Gastroesophageal sphincter (tissue), 4 donors: ENCODE measurements at regions not wholly inside any gene's neighbourhood (a gene's known extent, or its start where the extent isn't known, plus 50 kb on each side); places are given as distances from the start of the nearest gene placed in this dataset.

ENCODE experiments used
- ATAC-seq: fragments of 150-250 bp; one replicate; pipeline ENCODE4 v1.9.1; 2016; ENCODE audit warnings: mild to moderate bottlenecking, moderate library complexity
- H3K27ac ChIP-seq, 4 donors: fragments of 200-600 bp; sonication (generic) in 3 of 4; 1 replicate in 3 of 4; 2 replicates in 1 of 4; pipeline ENCODE4 v1.5.1; 2016 to 2019
- H3K27me3 ChIP-seq: fragments of 200-600 bp; sonication (generic); one replicate; pipeline ENCODE4 v1.5.1; 2019
- H3K36me3 ChIP-seq, 2 donors: fragments of 200-600 bp; sonication (generic); one replicate each; pipeline ENCODE4 v1.5.1; 2019; ENCODE audit warnings: control low read depth in 1 of 2
- H3K4me1 ChIP-seq, 3 donors: fragments of 200-600 bp; sonication (generic); 1 replicate in 2 of 3; 2 replicates in 1 of 3; pipeline ENCODE4 v1.5.1; 2016 to 2019; ENCODE audit warnings: control low read depth in 2 of 3
- H3K4me3 ChIP-seq, 2 donors: fragments of 200-600 bp; sonication (generic); one replicate each; pipeline ENCODE4 v1.5.1; 2019; ENCODE audit warnings: mild to moderate bottlenecking in 1 of 2, moderate library complexity in 1 of 2
- H3K9me3 ChIP-seq, 3 donors: fragments of 200-600 bp; sonication (generic); one replicate each; pipeline ENCODE4 v1.5.1; 2017 to 2019; ENCODE audit warnings: control low read depth in 2 of 3
- EP300 ChIP-seq: sonication (generic); formaldehyde crosslinking; IDR thresholded peaks from one replicate; pipeline ENCODE4 v1.6.1; 2017; ENCODE audit warnings: antibody characterized with exemption, mild to moderate bottlenecking
- POLR2A ChIP-seq, 2 donors: fragments of 450-650 bp; IDR thresholded peaks; one replicate each; pipeline ENCODE4 v1.6.1; 2017; ENCODE audit warnings: antibody characterized with exemption in 2 of 2, mild to moderate bottlenecking in 2 of 2, moderate library complexity in 1 of 2
- POLR2AphosphoS5 ChIP-seq: sonication (generic); formaldehyde crosslinking; IDR thresholded peaks from one replicate; pipeline ENCODE4 v1.6.1; 2017; ENCODE audit warnings: antibody characterized with exemption
- WGBS, 2 donors: methylation state at CpG; one replicate each; pipeline ENCODE4 v1.1.5; 2018; ENCODE audit warnings: low coverage in 1 of 2; 5-methylcytosine and 5-hydroxymethylcytosine counted together
- TF ChIP-seq, protein P1 (sequence below), 4 experiments: fragments of 200-600 bp in 2 of 4; fragments of 450-650 bp in 2 of 4; sonication (generic) in 1 of 4; IDR thresholded peaks; one replicate each; pipeline ENCODE4 v1.5.1; 2017 to 2019; ENCODE audit warnings: antibody characterized with exemption in 4 of 4, mild to moderate bottlenecking in 2 of 4, moderate library complexity in 2 of 4

DNA sequence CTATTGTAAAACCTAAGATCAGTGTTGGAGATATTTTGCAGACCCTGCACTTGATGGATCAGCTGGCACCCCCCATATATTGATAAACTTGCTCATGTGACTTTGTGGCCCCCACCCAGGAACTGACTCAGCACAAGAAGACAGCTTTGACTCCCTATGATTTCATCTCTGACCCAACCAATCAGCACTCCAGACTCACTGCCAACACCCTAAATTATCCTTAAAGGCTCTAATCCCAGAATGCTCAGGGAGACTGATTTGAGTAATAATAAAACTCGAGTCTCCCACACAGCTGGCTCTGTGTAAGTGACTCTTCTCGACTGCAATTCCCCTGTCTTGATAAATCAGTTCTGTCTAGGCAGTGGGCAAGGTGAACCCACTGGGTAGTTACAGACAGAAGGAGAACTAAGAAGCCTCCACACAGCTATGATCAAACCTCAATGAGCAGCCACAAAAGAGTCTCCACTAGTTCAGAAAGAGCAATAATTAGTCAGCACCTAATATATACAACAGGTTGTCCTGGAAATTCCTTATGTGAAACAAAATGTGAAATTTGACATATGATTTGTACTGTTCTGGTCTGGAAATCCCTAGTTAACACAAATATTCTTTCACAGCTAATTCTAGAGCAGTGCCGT, 52.2 kb downstream of the ACTL7B start:
- Histone ChIP-seq H3K27me3 (no peaks in the 10 kb centered on the region), H3K9me3 (no peaks in the 10 kb centered on the region), H3K36me3 (no peaks in the 10 kb centered on the region), H3K27ac (no peak overlapping the region), H3K4me3 (no peak overlapping the region), H3K4me1 (no peaks in the 10 kb centered on the region)
- no peak for TF ChIP-seq POLR2A (IDR thresholded peaks at IDR 0.05)
- TF ChIP-seq, protein P1, sequence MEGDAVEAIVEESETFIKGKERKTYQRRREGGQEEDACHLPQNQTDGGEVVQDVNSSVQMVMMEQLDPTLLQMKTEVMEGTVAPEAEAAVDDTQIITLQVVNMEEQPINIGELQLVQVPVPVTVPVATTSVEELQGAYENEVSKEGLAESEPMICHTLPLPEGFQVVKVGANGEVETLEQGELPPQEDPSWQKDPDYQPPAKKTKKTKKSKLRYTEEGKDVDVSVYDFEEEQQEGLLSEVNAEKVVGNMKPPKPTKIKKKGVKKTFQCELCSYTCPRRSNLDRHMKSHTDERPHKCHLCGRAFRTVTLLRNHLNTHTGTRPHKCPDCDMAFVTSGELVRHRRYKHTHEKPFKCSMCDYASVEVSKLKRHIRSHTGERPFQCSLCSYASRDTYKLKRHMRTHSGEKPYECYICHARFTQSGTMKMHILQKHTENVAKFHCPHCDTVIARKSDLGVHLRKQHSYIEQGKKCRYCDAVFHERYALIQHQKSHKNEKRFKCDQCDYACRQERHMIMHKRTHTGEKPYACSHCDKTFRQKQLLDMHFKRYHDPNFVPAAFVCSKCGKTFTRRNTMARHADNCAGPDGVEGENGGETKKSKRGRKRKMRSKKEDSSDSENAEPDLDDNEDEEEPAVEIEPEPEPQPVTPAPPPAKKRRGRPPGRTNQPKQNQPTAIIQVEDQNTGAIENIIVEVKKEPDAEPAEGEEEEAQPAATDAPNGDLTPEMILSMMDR (IDR thresholded peaks at IDR 0.05): no peak
- no peak for TF ChIP-seq POLR2AphosphoS5
- no peak for TF ChIP-seq EP300
- WGBS, 2 donors: 50 to 81% methylated on average over 1 to 2 of the region's 3 CpGs
- no peak for ATAC-seq

DNA sequence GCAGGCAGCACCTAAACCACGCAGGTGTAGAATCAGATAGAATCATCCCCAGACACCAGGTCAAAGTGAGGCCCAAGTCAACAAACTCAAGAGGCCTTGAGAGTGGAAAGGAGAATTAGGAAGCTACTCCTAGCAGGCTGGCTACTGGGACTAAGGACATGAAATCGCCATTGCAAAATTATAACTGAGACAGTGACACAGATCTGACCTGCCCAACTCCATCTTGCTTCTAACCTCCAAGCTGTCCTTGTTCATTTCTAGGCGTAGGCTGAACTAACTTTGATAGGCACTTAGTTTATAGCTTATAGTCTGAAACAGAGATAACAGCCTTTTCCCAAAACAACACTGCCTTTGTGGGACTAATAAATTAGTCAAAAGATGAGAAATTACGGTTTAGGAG, 52.8 kb downstream of the ACTL7B start:
- TF ChIP-seq EP300 (no peak), POLR2AphosphoS5 (no peak), POLR2A (IDR thresholded peaks at IDR 0.05) (no peak)
- TF ChIP-seq, protein P1 (IDR thresholded peaks at IDR 0.05): no peak

DNA sequence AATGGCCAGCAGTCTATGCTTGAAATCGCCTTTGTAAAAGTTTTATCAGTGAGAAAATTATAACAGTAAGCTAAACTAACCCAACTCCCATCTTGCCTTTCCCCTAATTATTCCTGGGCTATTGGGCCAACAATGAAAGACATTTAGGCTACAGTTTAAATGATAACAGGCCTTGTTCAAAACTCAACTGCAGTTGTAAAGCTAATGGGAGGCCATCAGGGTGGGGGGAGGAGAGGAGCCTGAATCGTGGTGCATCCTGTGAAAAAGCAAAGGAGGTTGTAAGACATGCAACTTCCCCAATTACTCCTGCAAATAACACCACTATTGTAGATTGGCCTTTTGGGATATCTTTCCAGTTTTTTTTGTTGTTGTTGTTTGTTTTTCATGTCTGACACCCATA, 53.8 kb downstream of the ACTL7B start:
- no peak for ATAC-seq
- 60 to 65% methylated on average over 2 of the region's 2 CpGs for WGBS, 2 donors
- Histone ChIP-seq H3K4me1 (no peaks in the 10 kb centered on the region), H3K27me3 (no peaks in the 10 kb centered on the region), H3K4me3 (no peak overlapping the region), H3K27ac (no peak overlapping the region), H3K9me3 (no peaks in the 10 kb centered on the region), H3K36me3 (no peaks in the 10 kb centered on the region)
- TF ChIP-seq EP300 (no peak), POLR2AphosphoS5 (no peak), POLR2A (IDR thresholded peaks at IDR 0.05) (no peak)
- TF ChIP-seq, protein P1 (IDR thresholded peaks at IDR 0.05): no peak

More for the DNA sequence above, 52.8 kb downstream of the ACTL7B start:
- H3K4me1 ChIP-seq: no peaks in the 10 kb centered on the region
- no peak for ATAC-seq
- 65% methylated on average over 4 of the region's 4 CpGs for WGBS, 2 donors
- no peaks in the 10 kb centered on the region for H3K27me3 ChIP-seq
- H3K9me3 ChIP-seq: no peaks in the 10 kb centered on the region
- no peak overlapping the region for H3K27ac ChIP-seq
- H3K36me3 ChIP-seq: no peaks in the 10 kb centered on the region
- H3K4me3 ChIP-seq: no peak overlapping the region

DNA sequence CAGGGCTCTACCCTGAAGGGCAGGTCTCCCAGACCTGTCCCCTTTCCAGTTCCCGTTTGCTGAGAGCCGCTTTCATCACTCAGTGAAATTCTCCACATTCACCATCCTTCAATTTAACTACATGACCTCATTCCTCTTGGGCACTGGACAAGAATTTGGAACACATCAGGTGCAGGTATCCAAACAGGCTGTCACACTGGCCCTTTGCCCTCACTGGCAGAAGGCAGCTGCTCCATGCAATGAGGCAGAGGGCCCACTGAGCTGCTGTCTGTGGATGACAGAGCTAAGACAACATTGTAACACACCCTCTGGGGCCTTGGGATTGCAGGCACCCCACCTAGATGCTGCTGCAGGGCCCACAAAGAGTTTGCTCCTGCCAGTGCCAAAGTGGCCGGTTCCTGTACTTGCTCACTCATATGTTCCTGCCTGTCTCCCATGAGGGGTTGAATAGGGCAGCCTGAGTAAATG, 55.1 kb downstream of the ACTL7B start:
- no peaks in the 10 kb centered on the region for H3K4me1 ChIP-seq
- no peaks in the 10 kb centered on the region for H3K9me3 ChIP-seq
- WGBS, 2 donors: 69% methylated on average over 3 of the region's 3 CpGs; no CpG with 5 or more reads in 1 of the 2 donors
- H3K4me3 ChIP-seq: no peak overlapping the region
- no peaks in the 10 kb centered on the region for H3K27me3 ChIP-seq
- TF ChIP-seq, protein P1 (IDR thresholded peaks at IDR 0.05): no peak
- no peak for TF ChIP-seq POLR2A (IDR thresholded peaks at IDR 0.05)
- no peak for TF ChIP-seq POLR2AphosphoS5
- TF ChIP-seq EP300: no peak
- H3K36me3 ChIP-seq: no peaks in the 10 kb centered on the region
- ATAC-seq: no peak
- no peak overlapping the region for H3K27ac ChIP-seq

DNA sequence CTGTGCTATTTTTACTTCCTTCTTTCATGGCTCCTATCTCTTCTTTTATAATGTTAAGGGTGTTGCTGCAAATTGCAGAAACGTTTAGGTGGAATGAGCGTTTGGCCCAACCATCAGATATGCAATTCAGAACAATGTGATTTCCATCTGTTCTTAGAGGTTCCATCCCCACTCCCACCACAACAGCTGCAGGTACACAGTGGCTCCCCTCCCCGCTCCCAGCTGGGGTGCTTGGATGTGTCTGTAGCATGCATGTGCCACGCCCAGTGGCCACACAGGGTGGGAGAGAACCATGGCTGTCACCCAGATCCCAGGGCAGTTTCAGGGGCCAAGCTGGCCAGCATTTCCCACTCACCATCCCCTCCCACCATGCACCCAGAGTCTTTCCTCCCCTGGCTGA, 62.2 kb downstream of the ACTL7B start:
- ATAC-seq: no peak
- 77 to 90% methylated on average over 2 to 4 of the region's 4 CpGs for WGBS, 2 donors

More for the DNA sequence above, 62.2 kb downstream of the ACTL7B start:
- no peaks in the 10 kb centered on the region for H3K27me3 ChIP-seq
- no peak overlapping the region for H3K4me3 ChIP-seq
- H3K27ac ChIP-seq: no peak overlapping the region
- H3K36me3 ChIP-seq: no peaks in the 10 kb centered on the region
- H3K4me1 ChIP-seq: no peaks in the 10 kb centered on the region
- TF ChIP-seq POLR2A (IDR thresholded peaks at IDR 0.05) (no peak), EP300 (no peak), POLR2AphosphoS5 (no peak)
- TF ChIP-seq, protein P1 (IDR thresholded peaks at IDR 0.05): no peak
- H3K9me3 ChIP-seq: peaks cover 0 to 24% (median 0%) of the 10 kb centered on the region in 3 donors
